GM18868 (cell line): ENCODE measurements at regions not wholly inside any gene's neighbourhood (a gene's known extent, or its start where the extent isn't known, plus 50 kb on each side); places are given as distances from the start of the nearest gene placed in this dataset.

ENCODE experiments used
- ATAC-seq: cut with Tn5 transposase; IDR thresholded peaks from one replicate; pipeline ENCODE4 v1.9.1; 2021; ENCODE audit warnings: mild to moderate bottlenecking, moderate library complexity; ENCODE audit not compliant: unreplicated experiment

DNA sequence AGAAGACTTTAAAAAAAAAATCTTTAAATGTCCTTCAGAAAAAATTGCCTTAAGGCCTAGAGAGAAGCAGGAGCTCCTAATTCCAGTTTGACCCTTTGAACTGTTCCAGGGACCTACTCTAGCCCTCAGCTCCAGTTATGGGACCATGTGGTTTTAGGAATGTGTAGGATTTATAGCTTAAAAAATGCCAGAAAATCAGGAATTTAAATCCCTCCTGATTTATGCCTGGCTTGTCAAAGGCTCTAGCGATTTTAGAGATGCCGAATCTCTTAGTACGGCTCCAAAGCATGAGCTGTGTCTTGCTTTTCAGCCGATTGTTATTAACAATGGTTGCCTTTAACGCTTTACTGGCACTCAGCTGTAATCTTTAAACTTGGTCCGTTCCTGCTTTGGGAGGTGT is 130.6 kb upstream of the NPVF start:
- ATAC-seq = no peak

DNA sequence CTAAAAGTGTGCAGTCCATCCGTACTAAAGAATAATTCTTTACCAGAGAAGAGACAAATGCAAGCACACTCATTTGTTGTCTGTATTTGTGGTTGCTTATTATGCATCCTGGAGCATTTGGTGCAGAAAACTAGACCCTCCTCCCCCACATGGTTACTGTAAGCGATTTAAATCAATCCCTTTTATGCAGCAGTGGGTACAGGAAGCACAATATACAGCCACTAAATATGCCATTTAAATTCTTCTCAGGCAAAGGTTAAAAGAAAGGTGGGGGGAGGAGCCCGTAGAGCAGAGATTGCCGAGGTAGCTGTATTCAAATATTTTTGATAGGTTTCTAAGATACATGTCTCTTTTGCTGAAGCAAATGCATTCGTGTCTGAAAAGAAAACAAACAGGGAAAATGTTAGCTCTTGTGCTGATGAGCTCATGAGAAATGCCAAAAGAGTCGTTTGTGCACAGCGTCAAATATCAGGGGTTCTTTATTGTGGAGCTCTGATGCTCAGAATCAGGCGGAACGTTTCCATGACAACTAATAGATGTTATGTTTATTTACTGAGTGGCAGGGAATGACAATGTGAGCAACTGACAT is 131.3 kb upstream of the NPVF start:
- ATAC-seq = no peak

DNA sequence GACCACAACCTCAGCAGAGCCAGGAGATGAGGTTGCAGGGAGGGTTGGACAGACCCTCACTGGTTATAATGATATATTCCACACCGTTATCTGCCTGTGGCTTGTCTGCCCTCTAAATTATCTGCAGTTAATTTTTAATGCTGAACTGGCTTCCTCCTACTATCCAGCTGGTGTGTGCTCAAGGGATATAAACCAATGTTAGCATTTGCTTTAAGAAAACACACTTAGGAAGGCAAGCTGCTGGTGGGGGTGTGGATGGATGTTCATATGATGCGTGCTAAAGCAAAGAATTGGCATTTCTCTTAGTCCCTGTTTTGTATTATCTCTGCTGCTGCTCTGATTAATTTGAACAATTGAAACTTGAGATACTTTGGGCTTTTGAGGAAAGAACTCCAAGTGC is 132.2 kb upstream of the NPVF start:
- ATAC-seq = no peak

DNA sequence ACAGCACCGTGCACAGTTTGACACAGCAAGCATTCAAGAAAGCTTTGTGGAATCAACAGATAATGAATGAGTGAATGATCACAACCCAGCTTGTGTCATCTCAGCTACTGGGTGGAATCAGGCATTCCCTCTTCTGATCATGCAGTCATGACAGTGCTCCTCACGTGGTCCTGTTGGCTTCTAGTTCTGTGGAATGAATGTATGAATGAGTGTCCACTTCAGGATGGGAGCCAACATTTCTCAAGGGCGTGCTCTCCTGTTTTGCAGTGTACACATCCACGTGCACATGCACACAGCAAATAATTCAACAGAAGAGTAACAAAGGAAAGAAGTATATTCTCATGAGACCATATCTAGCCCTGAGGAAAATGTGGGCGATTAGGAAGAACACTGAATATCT is 133.1 kb upstream of the NPVF start:
- no peak for ATAC-seq

DNA sequence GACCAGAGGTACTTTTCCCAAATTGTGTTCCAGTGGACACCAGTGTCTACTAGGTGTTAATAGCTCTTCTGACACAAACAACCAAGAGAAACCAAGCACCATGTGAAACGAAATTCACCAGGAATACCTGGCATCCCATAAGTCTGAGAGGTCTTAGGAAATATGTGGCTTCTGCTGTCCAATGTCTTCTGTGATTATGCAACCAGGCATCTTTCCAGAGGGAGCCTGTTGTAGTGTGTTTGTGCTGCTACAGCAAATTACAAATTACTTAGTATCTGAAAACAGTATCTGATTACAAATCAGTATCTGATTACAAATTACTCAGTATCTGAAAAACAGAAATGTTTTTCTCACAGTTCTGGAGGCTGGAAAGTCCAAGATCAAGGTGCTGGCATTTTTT is 133.6 kb upstream of the NPVF start:
- no peak for ATAC-seq

DNA sequence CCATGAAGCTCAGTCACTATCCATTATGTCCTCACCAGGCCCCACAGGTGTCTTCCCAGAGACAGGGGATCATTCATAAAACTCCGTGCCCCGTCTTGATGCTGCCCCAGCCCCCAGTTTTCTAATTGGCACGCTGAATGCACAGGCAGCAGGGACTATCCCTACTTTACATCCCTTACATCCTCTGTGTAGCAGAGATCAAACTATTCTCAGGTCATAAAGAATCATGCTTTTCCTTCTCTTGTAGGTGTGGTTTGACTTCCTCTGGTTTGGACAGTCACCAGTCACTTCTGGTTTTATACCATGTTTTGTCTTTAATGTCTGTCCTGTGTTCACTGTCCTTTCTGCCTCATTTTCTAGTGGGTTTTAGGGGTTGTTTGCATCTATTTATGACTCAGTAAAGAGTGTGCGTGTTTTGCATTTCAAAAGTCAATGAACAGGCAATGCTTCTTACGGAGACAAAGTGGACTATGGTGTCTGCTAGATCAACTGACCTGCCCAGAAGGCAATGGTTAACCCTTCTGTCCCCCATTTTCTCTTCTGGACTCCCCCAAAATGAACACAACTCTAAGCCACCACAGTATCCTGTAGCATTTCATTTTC is 140.4 kb upstream of the NPVF start:
- no peak for ATAC-seq

DNA sequence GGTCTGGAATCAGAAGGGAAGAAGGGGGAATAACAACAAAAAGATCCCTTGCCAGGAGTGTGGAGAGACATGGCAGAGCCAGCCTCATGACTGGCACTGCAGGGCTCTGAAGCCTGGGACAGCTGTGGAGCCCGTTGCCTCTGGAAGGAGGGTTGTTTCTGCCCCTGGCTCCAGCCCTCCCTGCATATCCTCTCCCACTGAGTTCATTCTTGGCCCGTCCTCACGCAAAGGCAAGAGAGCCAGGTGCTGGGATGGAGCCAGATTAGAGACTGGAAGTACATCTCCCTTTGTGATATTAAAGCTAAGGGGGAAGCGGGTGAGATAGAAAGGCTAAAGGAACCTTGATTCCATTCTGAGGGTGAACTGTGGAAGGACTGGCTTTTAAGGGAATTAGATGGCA is 141.5 kb upstream of the NPVF start:
- no peak for ATAC-seq

DNA sequence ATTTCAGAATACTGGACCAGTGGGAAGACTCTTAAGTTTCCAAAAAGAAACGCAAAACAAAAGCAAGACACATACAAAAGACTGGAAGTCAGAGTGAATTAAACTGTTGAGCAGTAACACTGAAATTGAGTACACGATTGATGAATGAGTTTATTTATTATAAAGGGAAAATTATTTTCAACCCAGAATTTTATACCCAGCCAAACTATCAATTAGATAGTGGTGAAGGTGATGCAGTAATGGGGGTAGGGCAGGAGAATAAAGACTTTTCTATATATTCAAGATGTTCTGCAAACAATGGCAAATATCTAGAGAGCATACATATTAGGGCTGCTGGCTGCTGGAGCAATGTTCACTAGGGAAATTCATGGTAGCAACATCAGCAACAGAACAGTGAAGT is 143.7 kb upstream of the NPVF start:
- no peak for ATAC-seq

DNA sequence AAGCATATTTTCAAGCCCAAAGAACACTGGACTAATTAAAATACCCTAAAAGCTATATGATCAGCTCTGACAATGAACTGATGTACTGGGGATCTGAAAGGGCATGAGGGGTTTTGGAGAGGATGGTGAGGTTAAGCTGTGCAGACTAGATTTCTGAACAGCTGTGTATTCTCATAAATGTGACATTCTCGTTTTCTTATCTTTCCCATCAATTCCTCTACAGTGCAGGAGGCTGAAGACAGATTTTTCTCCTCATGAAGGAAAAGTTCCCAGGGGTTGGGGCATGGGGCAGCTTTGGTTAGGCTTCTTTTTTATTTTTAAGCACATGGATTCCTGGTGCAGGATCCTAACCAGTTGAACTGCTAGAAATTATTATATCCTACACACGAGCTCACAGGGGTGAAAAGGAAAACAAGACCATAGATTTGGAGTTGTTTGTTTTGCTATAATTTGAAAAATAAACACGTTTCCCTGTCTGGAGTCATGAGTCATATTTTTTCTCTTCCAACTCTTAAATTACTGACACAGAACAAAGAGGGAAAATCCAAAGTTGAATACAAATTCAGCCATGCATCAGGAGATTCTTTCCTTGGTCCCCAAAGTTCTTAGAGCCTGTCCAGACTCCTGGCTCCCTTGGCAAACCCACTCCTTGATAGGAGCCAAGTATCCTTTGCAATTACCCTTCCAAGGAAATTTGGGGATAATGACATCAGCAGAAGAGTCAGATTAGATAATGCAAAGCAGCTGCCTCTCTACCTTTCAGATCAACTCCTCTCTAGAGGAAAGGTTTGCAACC is 147.7 kb upstream of the NPVF start:
- ATAC-seq = no peak

DNA sequence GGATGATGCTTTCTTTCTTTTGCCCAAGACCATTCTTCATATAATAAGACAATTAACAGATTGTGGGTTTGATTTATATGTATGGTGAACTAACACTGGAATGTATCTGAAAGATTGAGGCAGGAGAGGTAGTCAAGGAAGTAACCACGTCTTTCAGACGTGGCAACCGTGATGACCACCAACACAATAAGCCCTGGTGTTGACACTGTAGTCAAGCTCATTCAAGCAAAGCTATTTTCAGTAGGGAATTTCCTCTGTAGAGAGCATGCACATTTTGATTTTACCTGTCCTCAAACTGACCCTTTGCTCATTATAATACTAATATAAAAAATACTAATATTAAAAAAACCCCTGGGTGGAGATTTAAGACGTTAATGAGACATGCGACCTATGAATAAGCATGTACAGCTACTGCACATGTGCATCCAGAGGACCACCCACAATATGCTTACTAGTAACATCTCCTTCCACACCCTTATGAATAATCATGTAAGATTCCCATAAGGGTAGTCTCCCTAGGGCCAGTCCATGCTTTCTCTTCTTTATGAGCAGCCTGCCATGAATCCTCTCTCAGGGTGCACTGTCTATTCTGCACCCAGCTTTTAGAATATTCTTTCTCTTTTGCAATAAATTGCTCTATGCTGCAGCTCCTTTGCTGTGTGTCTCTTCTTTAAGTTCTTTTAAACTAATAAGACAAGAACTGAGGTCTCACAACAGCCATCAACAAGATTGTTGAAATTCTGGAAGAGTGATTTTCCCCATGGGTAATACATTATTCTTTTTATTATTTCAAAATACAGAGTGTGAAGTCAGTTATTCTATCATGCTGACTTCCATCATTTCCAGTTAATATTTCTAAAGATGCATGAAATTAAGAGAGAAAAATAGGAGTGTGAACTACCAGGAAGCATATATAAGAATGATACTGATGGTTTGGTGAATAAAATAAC is 151.3 kb upstream of the NPVF start:
- peak; percentile 76 for ATAC-seq

DNA sequence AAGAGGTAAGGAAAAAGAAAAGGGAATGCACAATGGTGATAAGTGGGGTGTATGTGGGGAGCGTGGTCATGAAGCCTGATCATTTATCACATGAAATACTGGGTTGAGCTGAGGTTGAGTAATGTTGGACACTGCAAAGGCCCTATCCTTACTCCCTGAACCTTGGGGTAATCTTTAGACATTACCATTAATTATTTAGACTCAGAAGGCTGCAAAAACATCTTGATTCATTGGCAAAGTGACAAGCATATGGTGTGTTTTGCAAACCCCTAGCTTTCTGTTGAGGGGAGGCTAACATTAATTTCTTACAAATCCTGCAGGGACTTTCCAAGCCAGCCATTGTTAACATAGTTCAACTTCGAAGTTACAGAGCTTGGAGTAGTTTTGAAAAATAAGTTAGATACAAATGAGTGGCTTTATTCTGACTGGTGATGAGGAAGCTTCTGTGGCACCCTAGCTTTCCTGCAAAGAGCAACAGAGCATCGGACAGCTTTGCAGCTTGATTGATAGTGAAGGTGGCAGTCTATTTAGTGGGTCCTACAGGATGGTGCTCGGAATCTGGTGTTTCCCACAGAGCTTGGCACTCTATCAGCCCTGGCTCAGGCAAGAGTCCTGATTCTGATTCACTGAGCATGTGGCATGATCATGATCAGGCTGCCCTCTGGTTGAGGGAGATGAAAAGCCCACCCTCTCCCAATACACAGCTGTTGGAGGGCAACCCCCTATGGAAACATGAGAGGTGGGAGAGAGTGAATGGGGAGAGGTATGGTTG is 153.7 kb upstream of the NPVF start:
- ATAC-seq = no peak

DNA sequence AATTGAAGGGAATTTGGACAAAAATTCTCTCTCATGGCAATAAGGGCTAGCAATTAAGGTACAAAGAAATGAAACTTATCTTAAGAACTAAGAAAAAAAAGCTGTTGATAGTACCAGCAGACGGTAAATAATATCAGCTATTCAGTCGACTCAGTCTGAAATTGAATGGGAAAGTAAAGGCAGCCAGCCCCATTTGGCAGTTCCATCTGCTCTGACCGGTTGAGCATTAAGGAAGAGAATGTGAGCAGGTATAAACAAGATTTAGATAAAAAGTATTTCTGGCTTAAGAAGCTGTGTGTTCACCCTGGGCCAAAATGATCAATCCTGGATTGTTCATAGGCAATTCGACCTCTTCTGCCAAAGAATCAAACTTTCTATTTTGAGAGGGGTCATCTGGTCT is 154.6 kb upstream of the NPVF start:
- no peak for ATAC-seq

DNA sequence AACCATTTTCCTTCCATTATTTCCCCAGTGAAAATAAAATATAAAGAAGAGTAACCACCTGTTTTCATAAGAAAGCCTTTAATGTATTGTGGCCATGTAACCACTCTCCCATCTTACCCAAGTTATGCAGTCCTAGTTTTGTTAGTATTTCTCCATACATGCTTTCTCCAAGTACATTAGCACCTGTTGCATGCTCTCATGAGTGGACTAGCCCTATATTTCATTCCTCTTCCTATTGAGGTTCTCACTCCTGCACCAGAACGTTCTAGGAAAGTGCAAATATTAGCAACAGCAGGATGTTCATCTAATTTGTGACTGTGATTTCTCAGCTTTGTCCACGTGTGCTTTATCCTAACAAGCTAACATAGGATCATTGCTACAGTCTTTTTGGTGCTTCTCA is 155.1 kb upstream of the NPVF start:
- ATAC-seq = no peak

DNA sequence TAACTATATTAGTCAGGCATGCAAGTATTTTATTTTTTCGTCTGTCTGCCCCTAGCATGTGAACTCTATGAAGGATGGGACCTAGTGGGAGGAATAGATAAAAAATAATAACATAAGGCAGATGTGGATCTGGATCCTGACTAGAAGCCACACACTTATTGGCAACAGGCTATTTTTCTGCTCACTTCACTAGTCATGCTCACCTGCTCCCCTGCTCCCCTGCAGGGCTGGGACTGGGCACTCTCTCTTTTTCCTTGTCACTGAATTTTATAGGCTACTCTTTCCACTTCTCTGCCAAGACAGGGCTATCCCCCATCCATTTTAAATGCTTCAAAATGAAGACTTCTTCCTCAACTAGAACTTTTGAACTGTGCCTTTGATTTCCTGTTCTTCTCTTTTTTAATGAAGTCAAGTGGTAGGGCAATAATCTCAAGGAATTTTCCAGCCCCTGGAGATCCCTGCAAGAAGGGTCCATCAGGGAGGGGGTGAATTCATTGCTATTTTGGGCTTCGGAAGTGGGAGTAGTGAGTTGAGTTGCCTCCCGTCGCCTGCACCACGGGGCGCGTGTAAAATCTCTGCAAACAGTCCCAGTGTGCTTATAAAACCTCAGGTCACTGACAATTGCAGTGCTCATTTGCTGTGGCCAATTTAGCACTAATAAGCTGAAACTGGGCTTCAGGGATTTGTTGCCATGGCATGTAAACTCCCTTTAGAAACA is 156.7 kb upstream of the NPVF start:
- ATAC-seq = no peak

DNA sequence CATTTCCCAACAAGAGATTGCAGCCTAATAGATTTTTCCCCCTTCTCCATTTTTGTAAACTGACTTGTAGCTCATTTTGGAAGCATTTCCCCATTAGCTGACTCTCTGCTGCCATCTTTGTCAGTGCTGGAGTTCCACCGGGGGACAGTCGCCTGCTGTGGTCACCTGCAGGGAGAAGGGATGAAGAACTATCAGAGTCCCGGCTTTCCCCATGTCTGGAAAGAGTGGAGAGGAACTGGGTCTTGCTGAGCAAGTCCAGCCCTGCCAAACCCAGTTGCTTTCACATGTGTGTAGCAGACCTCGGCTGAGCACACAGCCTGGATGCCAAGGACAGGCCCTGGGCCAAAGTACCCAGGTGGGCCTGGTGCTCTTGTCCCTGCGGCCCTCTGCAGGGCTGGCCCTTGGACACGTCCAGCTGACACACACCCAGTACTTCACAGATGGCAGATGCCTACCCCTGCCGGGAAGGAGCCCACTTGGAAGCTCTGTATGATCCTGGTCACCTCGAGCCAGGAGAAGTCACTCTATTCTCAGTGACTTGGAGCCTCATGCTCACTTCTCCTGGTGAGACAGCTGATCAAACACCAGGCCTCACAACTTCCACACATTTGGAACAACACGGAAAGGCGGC is 157.3 kb upstream of the NPVF start:
- no peak for ATAC-seq

DNA sequence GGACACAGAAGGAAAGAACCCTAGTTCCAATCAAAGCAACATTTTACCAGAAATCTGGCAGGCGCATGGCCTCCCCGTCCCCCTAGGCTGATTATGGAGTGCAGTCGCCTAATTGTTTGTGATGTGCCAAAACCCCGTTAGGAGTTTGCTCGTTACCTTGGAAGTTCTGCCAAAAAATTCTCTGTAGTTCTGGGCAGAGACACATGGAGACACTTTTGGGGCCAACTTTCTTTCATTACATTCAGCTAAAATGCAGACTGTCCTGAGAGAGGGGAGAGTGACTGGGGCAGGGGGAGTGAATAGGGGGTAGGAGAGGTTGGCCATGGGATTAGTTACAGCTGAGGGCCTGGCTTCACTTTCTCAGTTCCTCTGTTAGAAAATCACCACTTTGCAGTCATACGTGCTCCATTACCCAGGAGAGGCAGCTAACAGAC is 158.0 kb upstream of the NPVF start:
- ATAC-seq = peak; percentile 43

DNA sequence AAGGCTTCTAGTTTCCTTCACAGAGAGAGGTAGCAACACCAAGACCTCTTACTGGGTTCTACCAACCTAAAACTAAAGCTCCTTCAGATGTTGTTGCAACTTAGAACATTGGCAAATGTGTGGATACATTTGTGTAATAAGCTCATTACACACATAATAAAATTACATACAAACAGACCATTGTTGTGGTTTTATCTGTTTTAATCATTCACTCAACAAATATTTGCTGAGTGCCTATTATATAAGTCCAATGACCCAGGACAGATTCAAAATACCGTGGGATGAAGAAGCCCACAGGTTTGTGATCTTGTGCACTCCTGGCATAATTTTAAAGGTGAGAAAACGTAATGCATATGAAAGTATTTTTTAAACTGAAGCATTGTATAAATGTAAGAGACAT is 160.4 kb upstream of the NPVF start:
- no peak for ATAC-seq

DNA sequence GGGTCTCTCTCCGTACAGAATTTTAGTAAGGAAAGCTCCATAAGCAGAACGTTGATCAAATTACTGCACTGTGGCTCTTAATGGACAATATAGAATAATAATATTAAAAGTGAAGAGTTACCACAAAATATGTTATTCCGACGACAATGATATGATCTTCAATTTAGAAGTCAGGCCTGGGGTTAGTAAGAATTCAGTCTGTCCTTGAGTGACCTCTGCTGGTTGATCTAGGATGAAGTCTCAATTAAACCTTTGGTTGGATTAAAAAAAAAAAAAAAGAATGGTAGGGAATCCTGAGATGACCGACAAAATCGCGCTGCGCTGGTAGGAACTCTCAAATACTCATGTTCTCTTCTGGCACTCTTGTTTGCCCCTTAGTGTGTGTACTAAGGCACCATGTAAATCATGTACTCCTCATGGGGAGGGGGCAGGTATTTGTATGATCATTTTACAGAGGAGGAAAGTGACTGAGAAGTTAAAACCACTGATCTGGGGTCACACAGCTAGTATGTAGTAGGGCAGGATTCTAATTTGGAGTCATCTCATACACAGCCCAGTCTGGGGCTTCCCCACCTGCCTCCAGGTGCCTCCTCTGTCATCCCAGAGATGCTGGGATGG is 161.3 kb upstream of the NPVF start:
- no peak for ATAC-seq

DNA sequence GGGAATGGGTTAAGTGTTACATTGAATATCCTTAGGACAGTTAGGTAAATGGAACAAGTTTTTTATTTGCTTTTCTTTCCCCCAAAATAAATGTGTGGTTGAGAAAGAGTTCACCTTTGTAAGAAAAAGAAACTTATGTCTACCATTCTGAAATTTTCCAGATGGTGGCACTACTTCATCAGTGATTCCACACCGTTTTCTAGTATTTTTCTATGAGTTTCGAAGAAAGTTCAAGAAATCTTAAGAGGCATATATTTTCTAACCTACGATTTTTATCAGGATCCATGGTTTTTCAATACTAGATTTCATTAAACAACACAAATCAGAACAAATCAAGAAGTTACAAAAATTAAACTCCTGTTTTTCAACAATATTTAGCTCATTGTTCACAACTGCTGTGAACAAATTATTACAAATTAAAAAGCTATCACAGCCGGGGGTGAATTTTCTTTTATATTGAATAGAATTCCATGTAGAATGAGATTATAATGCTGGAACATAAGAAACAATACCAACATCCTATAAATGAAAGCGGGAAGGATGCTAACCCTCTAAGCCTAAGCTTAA is 163.1 kb upstream of the NPVF start:
- ATAC-seq = no peak
